HG03432 (cell line): ENCODE measurements at regions not wholly inside any gene's neighbourhood (a gene's known extent, or its start where the extent isn't known, plus 50 kb on each side); places are given as distances from the start of the nearest gene placed in this dataset.

Source experiments
- ATAC-seq: cut with Tn5 transposase; IDR thresholded peaks from one replicate; pipeline ENCODE4 v1.9.1; 2021; ENCODE audit warnings: mild to moderate bottlenecking, moderate library complexity; ENCODE audit not compliant: unreplicated experiment

- no peak for ATAC-seq
These were observed 261.3 kb upstream of the MOCS1 start for GRCh38 chr6:40195428-40196134.

GRCh38 chr6:40194447-40195170 is 260.3 kb upstream of the MOCS1 start:
- no peak for ATAC-seq

GRCh38 chr6:40192516-40192915 is 258.3 kb upstream of the MOCS1 start:
- ATAC-seq = no peak

GRCh38 chr6:40188931-40189330 is 254.7 kb upstream of the MOCS1 start:
- no peak for ATAC-seq

GRCh38 chr6:40187535-40188144 is 253.4 kb upstream of the MOCS1 start:
- no peak for ATAC-seq

- ATAC-seq = no peak
These were observed 251.2 kb upstream of the MOCS1 start for GRCh38 chr6:40185486-40185885.

GRCh38 chr6:40183902-40184301 is 249.6 kb upstream of the MOCS1 start:
- ATAC-seq = no peak

GRCh38 chr6:40181367-40181766 is 247.1 kb upstream of the MOCS1 start:
- no peak for ATAC-seq

- no peak for ATAC-seq
These were observed 246.0 kb upstream of the MOCS1 start for GRCh38 chr6:40180271-40180670.

GRCh38 chr6:40179496-40179895 is 245.2 kb upstream of the MOCS1 start:
- ATAC-seq = no peak

GRCh38 chr6:40177598-40177997 is 243.3 kb upstream of the MOCS1 start:
- no peak for ATAC-seq

GRCh38 chr6:40176152-40176551 is 241.9 kb upstream of the MOCS1 start:
- no peak for ATAC-seq

GRCh38 chr6:40172272-40172671 is 238.0 kb upstream of the MOCS1 start:
- no peak for ATAC-seq

GRCh38 chr6:40171343-40171742 is 237.1 kb upstream of the MOCS1 start:
- no peak for ATAC-seq

- ATAC-seq = no peak
These were observed 236.6 kb upstream of the MOCS1 start for GRCh38 chr6:40170856-40171255.

GRCh38 chr6:40169878-40170277 is 235.6 kb upstream of the MOCS1 start:
- ATAC-seq = no peak

GRCh38 chr6:40166963-40167362 is 232.7 kb upstream of the MOCS1 start:
- no peak for ATAC-seq

- ATAC-seq = no peak
These were observed 230.9 kb upstream of the MOCS1 start for GRCh38 chr6:40165036-40165709.

- no peak for ATAC-seq
These were observed 230.1 kb upstream of the MOCS1 start for GRCh38 chr6:40164345-40164755.

GRCh38 chr6:40163924-40164323 is 229.7 kb upstream of the MOCS1 start:
- ATAC-seq = no peak

GRCh38 chr6:40162074-40162473 is 227.8 kb upstream of the MOCS1 start:
- ATAC-seq = no peak

- no peak for ATAC-seq
These were observed 226.6 kb upstream of the MOCS1 start for GRCh38 chr6:40160826-40161225.
